ENCODE measurements at regions not wholly inside any gene's neighbourhood (a gene's known extent, or its start where the extent isn't known, plus 50 kb on each side); places are given as distances from the start of the nearest gene placed in this dataset.

GRCh38 chr12:102573237-102573636, 92.9 kb upstream of the IGF1 start:
- no peak for FAIRE-seq

GRCh38 chr12:102571889-102572288, 91.5 kb upstream of the IGF1 start:
- no peak for FAIRE-seq

GRCh38 chr12:102570256-102570655, 89.9 kb upstream of the IGF1 start:
- no peak for FAIRE-seq

DNA sequence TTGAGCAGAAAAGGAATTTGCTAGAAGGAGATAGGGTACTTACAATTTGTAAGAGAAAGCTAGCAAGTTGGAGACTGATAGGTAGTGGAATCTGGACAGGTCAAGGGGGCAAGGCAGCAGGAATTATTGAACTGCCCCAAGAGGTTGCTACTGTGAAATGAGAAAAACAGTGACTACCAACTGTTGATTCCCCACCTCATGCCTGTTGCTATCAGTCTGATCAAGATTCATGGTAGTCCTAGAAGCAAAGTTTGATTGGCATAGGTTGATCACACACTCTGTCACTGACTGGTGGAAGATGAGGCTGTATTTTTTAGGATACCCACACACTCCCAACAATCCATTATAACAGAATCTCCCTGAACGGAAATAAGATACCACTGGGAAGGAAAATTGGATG, 89.4 kb upstream of the IGF1 start:
- no peak for FAIRE-seq

GRCh38 chr12:102568276-102568675, 87.9 kb upstream of the IGF1 start:
- no peak for FAIRE-seq

DNA sequence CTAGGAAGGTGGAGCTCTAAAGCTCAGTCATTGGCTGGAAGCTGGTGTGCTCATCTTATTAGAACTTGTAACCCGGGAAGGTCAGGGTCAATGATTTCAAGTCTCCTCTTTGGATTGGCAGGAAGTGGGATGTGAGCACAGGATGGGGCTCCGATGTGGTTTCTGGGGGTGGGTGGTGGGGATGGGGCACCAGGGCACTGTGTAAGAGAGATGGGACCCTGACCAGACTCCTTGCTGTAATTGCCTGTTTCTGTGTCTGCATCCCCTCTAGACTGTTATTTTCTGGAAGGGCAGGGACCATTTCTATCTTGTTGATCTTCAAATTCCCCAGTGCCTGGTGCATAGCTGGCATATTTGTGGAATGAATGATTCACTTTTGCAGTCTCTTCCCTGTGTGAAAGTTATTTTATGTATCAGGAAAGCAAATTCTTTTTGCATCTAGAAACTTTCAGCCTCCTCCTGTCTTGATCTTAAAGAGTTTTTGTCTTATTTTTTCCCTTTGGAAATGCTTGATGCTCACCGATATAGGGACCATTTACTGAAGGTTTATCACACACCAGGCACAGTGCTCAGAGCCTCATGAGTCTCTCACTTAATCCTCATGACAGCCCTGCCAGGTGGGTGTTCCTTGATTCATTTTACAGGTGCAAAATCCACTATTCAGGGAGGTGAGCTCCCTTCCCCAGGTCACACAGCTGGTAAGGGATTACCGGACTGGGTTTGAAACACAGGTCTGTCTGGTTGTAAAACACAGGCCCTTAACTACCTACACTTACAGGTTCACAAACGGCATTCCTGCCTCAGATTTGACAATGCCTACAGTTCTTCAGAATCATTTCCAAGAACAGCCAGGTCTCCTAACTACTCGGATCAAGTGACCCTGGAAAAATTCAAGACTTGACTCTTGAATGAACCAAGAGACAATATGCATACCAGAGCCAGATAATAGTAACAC, 86.9 kb upstream of the IGF1 start:
- FAIRE-seq, result no peak

DNA sequence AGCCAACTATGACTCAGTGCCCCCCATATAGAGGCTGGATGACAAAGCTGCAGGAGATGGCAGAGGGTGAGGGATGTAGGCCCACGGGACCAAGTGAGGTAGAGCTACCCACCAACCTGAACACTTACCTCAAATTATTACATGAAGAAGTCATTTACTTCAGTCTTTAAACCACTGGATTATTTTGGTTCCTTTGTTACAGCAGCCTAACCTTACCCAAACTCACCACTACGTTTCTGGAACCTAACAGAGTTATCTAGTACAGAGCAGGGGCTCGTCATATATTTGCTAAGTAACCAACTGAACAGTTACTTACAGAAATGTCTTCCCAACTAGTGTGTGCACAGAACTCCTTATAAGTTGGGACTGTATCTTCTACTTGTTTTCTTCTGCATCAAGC, 85.2 kb upstream of the IGF1 start:
- no peak for FAIRE-seq

DNA sequence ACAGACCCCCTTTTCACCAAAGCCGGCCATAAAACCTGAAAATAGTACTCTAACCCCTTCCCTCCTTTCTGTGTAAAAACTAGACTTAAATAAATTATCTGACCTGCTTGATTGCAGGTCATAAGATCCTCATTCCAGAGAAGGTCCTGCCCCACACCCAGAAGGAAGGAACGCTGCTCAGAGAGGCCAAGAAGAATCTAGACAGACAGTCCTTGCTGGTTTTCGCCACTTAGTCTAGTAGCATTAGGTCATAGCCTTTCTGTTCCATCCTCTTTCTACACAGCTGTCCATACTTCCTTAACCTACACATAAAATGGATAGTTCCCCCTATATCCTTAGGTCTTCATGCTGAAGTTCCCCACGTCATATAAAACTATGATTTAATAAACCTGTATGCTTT, 83.7 kb upstream of the IGF1 start:
- no peak for FAIRE-seq

DNA sequence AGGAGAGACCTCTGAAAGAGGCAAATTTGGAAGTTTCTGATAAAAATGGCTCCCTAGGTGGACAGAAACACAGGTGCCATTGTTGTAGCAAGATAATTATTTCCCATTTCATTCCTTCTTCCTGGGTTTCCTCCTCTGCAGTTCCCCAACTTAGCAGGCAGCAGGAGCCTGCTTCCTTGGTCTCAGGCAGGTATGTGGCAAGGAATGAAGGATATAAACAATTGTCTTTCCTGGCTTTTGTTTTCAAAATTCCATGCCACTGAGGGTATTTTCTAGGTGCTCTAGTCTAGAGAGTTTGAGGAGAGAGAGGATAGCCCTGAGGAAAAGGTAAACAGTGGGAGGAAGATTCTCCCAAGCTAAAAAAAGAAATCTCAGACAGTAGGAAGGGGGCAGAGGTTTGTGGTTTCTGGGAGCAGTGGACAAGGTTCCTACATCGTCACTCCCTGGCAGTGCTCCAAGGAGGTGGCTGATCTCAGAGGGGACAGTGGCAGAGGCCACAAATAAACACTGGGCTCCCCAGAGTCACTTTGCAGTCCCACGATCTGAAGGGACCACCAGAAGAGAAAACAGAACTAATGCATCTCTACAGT, 82.6 kb upstream of the IGF1 start:
- no peak for FAIRE-seq

- FAIRE-seq, result no peak
These were observed 70.8 kb upstream of the IGF1 start for GRCh38 chr12:102551186-102551585.

DNA sequence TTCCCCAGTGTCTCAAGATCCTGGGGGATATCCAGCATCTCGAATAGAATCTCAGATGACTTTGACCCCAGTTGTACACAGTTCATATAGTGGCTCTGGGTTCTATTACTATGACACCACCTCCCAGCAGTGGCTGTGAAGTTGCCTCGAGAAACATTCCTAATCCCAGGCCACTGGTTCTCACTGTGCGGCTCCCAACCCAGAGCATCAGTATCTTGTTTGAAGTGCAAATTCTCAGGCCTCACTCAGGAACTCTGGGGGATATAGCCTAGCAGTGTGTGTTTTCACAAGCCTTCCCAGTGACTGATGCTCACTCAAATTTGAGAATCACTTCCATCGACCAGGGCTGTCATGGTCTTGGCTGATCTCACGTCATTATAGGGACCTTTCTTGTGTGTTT, 69.3 kb upstream of the IGF1 start:
- FAIRE-seq, result no peak

DNA sequence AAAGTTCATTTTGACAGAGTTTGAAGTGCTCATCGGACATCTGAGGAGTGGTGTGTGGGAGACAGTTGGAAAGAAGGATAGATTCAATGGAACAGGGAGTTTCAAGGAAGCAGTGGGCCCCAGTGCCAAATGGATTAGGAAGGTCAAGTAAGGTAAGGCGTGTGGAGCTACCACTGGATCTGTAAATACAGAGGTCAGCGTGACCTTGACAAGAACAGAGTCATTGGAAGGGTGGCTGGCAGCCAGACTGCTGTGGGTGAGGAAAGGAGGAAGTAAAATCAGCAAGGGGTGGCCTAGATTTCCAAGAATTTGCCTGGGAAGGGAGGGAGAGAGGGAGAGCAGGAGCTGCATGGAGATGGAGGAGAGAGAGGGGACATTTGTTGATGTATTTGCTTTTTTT, 68.2 kb upstream of the IGF1 start:
- FAIRE-seq, result no peak

- no peak for FAIRE-seq
These were observed 63.4 kb upstream of the IGF1 start for GRCh38 chr12:102543494-102544485.

DNA sequence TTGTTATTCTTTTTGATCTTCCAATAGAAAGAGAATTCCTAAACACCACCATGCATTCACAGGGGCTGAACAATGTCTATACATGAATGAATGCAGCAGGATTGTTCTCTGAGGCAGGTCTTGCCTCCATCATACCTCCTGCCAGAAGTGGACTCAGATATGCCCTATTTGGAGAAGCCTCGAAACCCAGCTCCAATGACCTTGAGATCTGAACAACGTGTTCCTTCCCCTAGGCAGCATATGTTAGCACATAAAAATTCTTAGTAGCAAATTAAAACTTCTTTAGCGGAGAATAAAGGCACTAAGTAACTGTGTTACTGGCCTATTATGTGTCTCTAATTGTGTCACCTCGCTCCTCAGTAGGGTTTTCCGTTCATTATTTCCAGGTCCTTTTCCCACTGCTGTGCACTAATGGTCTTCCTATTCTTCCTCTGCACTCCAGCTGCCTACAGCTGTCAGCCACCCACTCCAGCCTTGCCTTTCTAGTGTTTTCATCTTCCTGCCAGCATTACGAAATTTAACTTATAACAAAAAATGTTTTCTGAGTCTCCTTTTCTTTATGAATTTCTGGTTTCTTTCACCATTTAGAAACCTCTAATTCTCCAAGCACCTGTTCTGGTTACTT, 62.6 kb upstream of the IGF1 start:
- FAIRE-seq, result no peak

- FAIRE-seq, result no peak
These were observed 60.5 kb upstream of the IGF1 start for GRCh38 chr12:102540815-102541385.

- FAIRE-seq, result no peak
These were observed 59.5 kb upstream of the IGF1 start for GRCh38 chr12:102539651-102540553.

DNA sequence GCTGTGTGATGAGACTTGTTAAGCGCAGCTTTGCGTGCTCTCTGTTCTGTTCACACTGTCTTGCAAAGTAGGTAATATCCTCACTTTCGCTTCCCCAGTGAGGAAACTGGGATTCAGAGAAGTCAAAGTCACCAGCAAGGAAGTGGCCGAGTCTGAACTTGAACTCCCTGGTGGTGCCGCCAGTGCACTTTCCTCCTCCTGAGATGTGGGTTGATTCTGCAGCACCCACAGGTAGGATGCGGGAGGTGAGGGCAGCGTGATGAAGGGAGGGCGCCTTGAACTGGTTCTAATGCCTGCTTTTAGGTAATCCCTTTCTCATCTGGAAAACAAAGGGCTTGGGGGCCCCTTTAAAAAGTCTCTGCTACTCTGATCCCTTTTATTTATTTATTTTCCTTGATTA, 54.9 kb upstream of the IGF1 start:
- no peak for FAIRE-seq

DNA sequence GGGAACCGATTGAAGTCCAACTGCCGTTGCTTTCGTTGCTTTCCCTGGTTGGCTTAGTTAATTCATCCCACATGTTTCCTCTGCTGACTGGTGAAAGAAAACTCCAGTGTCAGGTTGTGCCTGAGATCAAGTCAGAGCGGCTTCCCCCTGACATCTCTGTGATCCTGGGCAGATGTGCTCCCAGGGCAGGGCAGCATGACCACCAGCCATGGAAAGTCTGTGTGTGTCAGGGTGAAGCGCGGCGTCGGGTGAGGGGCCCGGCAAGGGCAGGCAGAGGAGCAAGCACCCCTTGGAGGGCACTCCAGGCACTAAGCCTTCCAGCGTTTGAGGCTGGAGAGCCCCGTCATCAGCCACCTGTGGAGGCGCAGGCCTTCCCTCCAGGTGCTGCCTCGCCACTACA, 54.5 kb upstream of the IGF1 start:
- FAIRE-seq, result no peak

GRCh38 chr12:102533483-102534215, 53.3 kb upstream of the IGF1 start:
- FAIRE-seq, result no peak
